ENCODE measurements at regions not wholly inside any gene's neighbourhood (a gene's known extent, or its start where the extent isn't known, plus 50 kb on each side); places are given as distances from the start of the nearest gene placed in this dataset.

GRCh38 chr12:131494216-131494615 is 216.7 kb upstream of the SFSWAP start:
- no peak overlapping the region for H3K4me3 ChIP-seq (ENCODE audit: low read depth, low read length)
- TF ChIP-seq MAX (IDR thresholded peaks at IDR 0.05; ENCODE audit: low read depth, low read length): no peak
- no peak for TF ChIP-seq CTCF (IDR thresholded peaks at IDR 0.05; ENCODE audit: low read depth, low read length)
- no peak for TF ChIP-seq MYC (IDR thresholded peaks at IDR 0.05; ENCODE audit: low read depth, low read length)
- no peak for TF ChIP-seq POLR2A (IDR thresholded peaks at IDR 0.05; ENCODE audit: extremely low read depth, insufficient read length)
- DNase-seq (ENCODE audit: low read depth): no peak

- TF ChIP-seq POLR2A (IDR thresholded peaks at IDR 0.05; ENCODE audit: extremely low read depth, insufficient read length): no peak
- no peak for TF ChIP-seq MAX (IDR thresholded peaks at IDR 0.05; ENCODE audit: low read depth, low read length)
- no peak for TF ChIP-seq MYC (IDR thresholded peaks at IDR 0.05; ENCODE audit: low read depth, low read length)
- no peak for TF ChIP-seq CTCF (IDR thresholded peaks at IDR 0.05; ENCODE audit: low read depth, low read length)
- no peak for DNase-seq (ENCODE audit: low read depth)
- H3K4me3 ChIP-seq (ENCODE audit: low read depth, low read length): no peak overlapping the region
Observed at GRCh38 chr12:131494741-131495524, 216.0 kb upstream of the SFSWAP start.

- H3K4me3 ChIP-seq (ENCODE audit: low read depth, low read length): no peak overlapping the region
- no peak for DNase-seq (ENCODE audit: low read depth)
- TF ChIP-seq POLR2A (IDR thresholded peaks at IDR 0.05; ENCODE audit: extremely low read depth, insufficient read length) (no peak), MAX (IDR thresholded peaks at IDR 0.05; ENCODE audit: low read depth, low read length) (no peak), CTCF (IDR thresholded peaks at IDR 0.05; ENCODE audit: low read depth, low read length) (no peak), MYC (IDR thresholded peaks at IDR 0.05; ENCODE audit: low read depth, low read length) (no peak)
Observed at GRCh38 chr12:131497966-131498365, 212.9 kb upstream of the SFSWAP start.

- DNase-seq (ENCODE audit: low read depth): no peak
- H3K4me3 ChIP-seq (ENCODE audit: low read depth, low read length): no peak overlapping the region
- TF ChIP-seq POLR2A (IDR thresholded peaks at IDR 0.05; ENCODE audit: extremely low read depth, insufficient read length): no peak
- TF ChIP-seq CTCF (IDR thresholded peaks at IDR 0.05; ENCODE audit: low read depth, low read length): no peak
- TF ChIP-seq MAX (IDR thresholded peaks at IDR 0.05; ENCODE audit: low read depth, low read length): no peak
- TF ChIP-seq MYC (IDR thresholded peaks at IDR 0.05; ENCODE audit: low read depth, low read length): no peak
Observed at GRCh38 chr12:131499160-131499863, 211.6 kb upstream of the SFSWAP start.

- no peak for DNase-seq (ENCODE audit: low read depth)
- TF ChIP-seq MYC (IDR thresholded peaks at IDR 0.05; ENCODE audit: low read depth, low read length) (no peak), POLR2A (IDR thresholded peaks at IDR 0.05; ENCODE audit: extremely low read depth, insufficient read length) (no peak), MAX (IDR thresholded peaks at IDR 0.05; ENCODE audit: low read depth, low read length) (no peak), CTCF (IDR thresholded peaks at IDR 0.05; ENCODE audit: low read depth, low read length) (no peak)
- H3K4me3 ChIP-seq (ENCODE audit: low read depth, low read length): no peak overlapping the region
Observed at GRCh38 chr12:131499864-131500190, 211.1 kb upstream of the SFSWAP start.

All from NB4 (cell line).